ENCODE measurements at regions not wholly inside any gene's neighbourhood (a gene's known extent, or its start where the extent isn't known, plus 50 kb on each side); places are given as distances from the start of the nearest gene placed in this dataset.

- no peak for TF ChIP-seq CTCF (IDR thresholded peaks at IDR 0.05)
- TF ChIP-seq ZFX (IDR thresholded peaks at IDR 0.05; ENCODE audit: borderline replicate concordance): no peak
Measured at GRCh38 chr6:68040312-68040778, 594.7 kb upstream of the ADGRB3 start.
